GM18861 (cell line): ENCODE measurements at regions not wholly inside any gene's neighbourhood (a gene's known extent, or its start where the extent isn't known, plus 50 kb on each side); places are given as distances from the start of the nearest gene placed in this dataset.

Experiments used
- ATAC-seq: cut with Tn5 transposase; IDR thresholded peaks from one replicate; pipeline ENCODE4 v1.9.1; 2021; ENCODE audit not compliant: unreplicated experiment

GRCh38 chr12:3929875-3930615, 56.8 kb upstream of the PARP11 start:
- no peak for ATAC-seq

- no peak for ATAC-seq
Measured at GRCh38 chr12:3928538-3929184, 55.5 kb upstream of the PARP11 start.

- no peak for ATAC-seq
Measured at GRCh38 chr12:3925621-3926020, 52.4 kb upstream of the PARP11 start.

- no peak for ATAC-seq
Measured at GRCh38 chr12:3924761-3925160, 51.6 kb upstream of the PARP11 start.

- no peak for ATAC-seq
Measured at GRCh38 chr12:3923021-3923420, 49.8 kb upstream of the PARP11 start.
